ENCODE measurements at regions not wholly inside any gene's neighbourhood (a gene's known extent, or its start where the extent isn't known, plus 50 kb on each side); places are given as distances from the start of the nearest gene placed in this dataset.

- ATAC-seq, result no peak
- Mint-ChIP-seq H3K27me3 (no peaks in the 10 kb centered on the region), H3K4me3 (no peak overlapping the region), H3K36me3 (peaks cover 31% of the 10 kb centered on the region), H3K9me3 (peaks cover 5% of the 10 kb centered on the region), H3K27ac (peak overlapping the region in 1 of 2 donors; percentile 93), H3K4me1 (ENCODE audit: low read depth in 2 of 2) (peaks cover 58 to 66% of the 10 kb centered on the region in 2 donors)
- DNase-seq (ENCODE audit: low spot score), result no peak
Measured at GRCh38 chr6:144606083-144606482, 320.9 kb downstream of the UTRN start.

GRCh38 chr6:144607998-144608735 lies 323.0 kb downstream of the UTRN start:
- H3K36me3 Mint-ChIP-seq, result peaks cover 26% of the 10 kb centered on the region
- peak overlapping the region; percentile 37 to 93 for H3K27ac Mint-ChIP-seq
- peak overlapping the region; percentile 63 for H3K4me3 Mint-ChIP-seq
- no peaks in the 10 kb centered on the region for H3K27me3 Mint-ChIP-seq
- DNase-seq (ENCODE audit: low spot score) (peak; percentile 75), ATAC-seq (peak; percentile 71 to 84)
- H3K4me1 Mint-ChIP-seq (ENCODE audit: low read depth in 2 of 2), result peaks cover 52 to 61% of the 10 kb centered on the region in 2 donors
- H3K9me3 Mint-ChIP-seq, result no peaks in the 10 kb centered on the region

GRCh38 chr6:144612811-144613210 lies 327.7 kb downstream of the UTRN start:
- ATAC-seq (no peak), DNase-seq (ENCODE audit: low spot score) (no peak)
- H3K4me1 Mint-ChIP-seq (ENCODE audit: low read depth in 2 of 2), result peaks cover 57 to 59% of the 10 kb centered on the region in 2 donors
- no peaks in the 10 kb centered on the region for H3K27me3 Mint-ChIP-seq
- H3K4me3 Mint-ChIP-seq, result no peak overlapping the region
- H3K27ac Mint-ChIP-seq, result peak overlapping the region in 1 of 2 donors; percentile 84
- no peaks in the 10 kb centered on the region for H3K9me3 Mint-ChIP-seq
- peaks cover 20% of the 10 kb centered on the region for H3K36me3 Mint-ChIP-seq

- H3K27me3 Mint-ChIP-seq, result no peaks in the 10 kb centered on the region
- H3K27ac Mint-ChIP-seq, result peak overlapping the region in 1 of 2 donors; percentile 11
- H3K4me1 Mint-ChIP-seq (ENCODE audit: low read depth in 2 of 2), result peaks cover 46 to 49% of the 10 kb centered on the region in 2 donors
- H3K36me3 Mint-ChIP-seq, result peaks cover 10% of the 10 kb centered on the region
- DNase-seq (ENCODE audit: low spot score), result no peak
- no peak overlapping the region for H3K4me3 Mint-ChIP-seq
- H3K9me3 Mint-ChIP-seq, result no peaks in the 10 kb centered on the region
- ATAC-seq, result no peak
Measured at GRCh38 chr6:144613859-144614258, 328.7 kb downstream of the UTRN start.

- Mint-ChIP-seq H3K4me3 (no peak overlapping the region), H3K27me3 (no peaks in the 10 kb centered on the region), H3K9me3 (no peaks in the 10 kb centered on the region), H3K27ac (peak overlapping the region in 1 of 2 donors; percentile 11), H3K36me3 (no peaks in the 10 kb centered on the region), H3K4me1 (ENCODE audit: low read depth in 2 of 2) (peaks cover 42 to 48% of the 10 kb centered on the region in 2 donors)
- DNase-seq (ENCODE audit: low spot score) (no peak), ATAC-seq (no peak)
Measured at GRCh38 chr6:144615870-144616269, 330.7 kb downstream of the UTRN start.

GRCh38 chr6:144617191-144617590 lies 332.1 kb downstream of the UTRN start:
- DNase-seq (ENCODE audit: low spot score) (no peak), ATAC-seq (no peak)
- H3K9me3 Mint-ChIP-seq, result no peaks in the 10 kb centered on the region
- no peak overlapping the region for H3K4me3 Mint-ChIP-seq
- H3K36me3 Mint-ChIP-seq, result no peaks in the 10 kb centered on the region
- H3K27me3 Mint-ChIP-seq, result no peaks in the 10 kb centered on the region
- peaks cover 46 to 55% of the 10 kb centered on the region in 2 donors for H3K4me1 Mint-ChIP-seq (ENCODE audit: low read depth in 2 of 2)
- no peak overlapping the region for H3K27ac Mint-ChIP-seq

GRCh38 chr6:144617708-144618107 lies 332.6 kb downstream of the UTRN start:
- Mint-ChIP-seq H3K36me3 (no peaks in the 10 kb centered on the region), H3K27ac (no peak overlapping the region), H3K4me1 (ENCODE audit: low read depth in 2 of 2) (peaks cover 41 to 52% of the 10 kb centered on the region in 2 donors), H3K9me3 (no peaks in the 10 kb centered on the region), H3K27me3 (no peaks in the 10 kb centered on the region), H3K4me3 (no peak overlapping the region)
- DNase-seq (ENCODE audit: low spot score) (no peak), ATAC-seq (no peak)

GRCh38 chr6:144619966-144620365 lies 334.8 kb downstream of the UTRN start:
- H3K36me3 Mint-ChIP-seq, result no peaks in the 10 kb centered on the region
- peak overlapping the region in 1 of 2 donors; percentile 26 for H3K27ac Mint-ChIP-seq

GRCh38 chr6:144621332-144621731 lies 336.2 kb downstream of the UTRN start:
- Mint-ChIP-seq H3K27ac (peak overlapping the region in 1 of 2 donors; percentile 34), H3K36me3 (no peaks in the 10 kb centered on the region), H3K4me1 (ENCODE audit: low read depth in 2 of 2) (peaks cover 43 to 51% of the 10 kb centered on the region in 2 donors), H3K4me3 (no peak overlapping the region), H3K9me3 (peaks cover 5% of the 10 kb centered on the region), H3K27me3 (no peaks in the 10 kb centered on the region)
- DNase-seq (ENCODE audit: low spot score), result no peak
- no peak for ATAC-seq

More at GRCh38 chr6:144619966-144620365, 334.8 kb downstream of the UTRN start:
- no peaks in the 10 kb centered on the region for H3K27me3 Mint-ChIP-seq
- H3K9me3 Mint-ChIP-seq, result peaks cover 5% of the 10 kb centered on the region
- H3K4me3 Mint-ChIP-seq, result no peak overlapping the region
- peaks cover 50 to 56% of the 10 kb centered on the region in 2 donors for H3K4me1 Mint-ChIP-seq (ENCODE audit: low read depth in 2 of 2)
- DNase-seq (ENCODE audit: low spot score) (no peak), ATAC-seq (no peak)

- Mint-ChIP-seq H3K4me1 (ENCODE audit: low read depth in 2 of 2) (peaks cover 37 to 52% of the 10 kb centered on the region in 2 donors), H3K27ac (peak overlapping the region in 1 of 2 donors; percentile 28), H3K9me3 (peaks cover 5% of the 10 kb centered on the region), H3K27me3 (no peaks in the 10 kb centered on the region), H3K36me3 (no peaks in the 10 kb centered on the region), H3K4me3 (no peak overlapping the region)
- ATAC-seq, result no peak
- DNase-seq (ENCODE audit: low spot score), result no peak
Measured at GRCh38 chr6:144624246-144624645, 339.1 kb downstream of the UTRN start.

- peaks cover 42 to 54% of the 10 kb centered on the region in 2 donors for H3K4me1 Mint-ChIP-seq (ENCODE audit: low read depth in 2 of 2)
- ATAC-seq, result no peak
Measured at GRCh38 chr6:144624716-144625115, 339.6 kb downstream of the UTRN start.

GRCh38 chr6:144630857-144631256 lies 345.7 kb downstream of the UTRN start:
- Mint-ChIP-seq H3K4me1 (ENCODE audit: low read depth in 2 of 2) (peaks cover 25 to 34% of the 10 kb centered on the region in 2 donors), H3K27ac (peak overlapping the region; percentile 7 to 10)

More at GRCh38 chr6:144624716-144625115, 339.6 kb downstream of the UTRN start:
- H3K36me3 Mint-ChIP-seq, result no peaks in the 10 kb centered on the region
- H3K27ac Mint-ChIP-seq, result peak overlapping the region in 1 of 2 donors; percentile 28
- H3K27me3 Mint-ChIP-seq, result no peaks in the 10 kb centered on the region
- H3K9me3 Mint-ChIP-seq, result peaks cover 5% of the 10 kb centered on the region
- no peak overlapping the region for H3K4me3 Mint-ChIP-seq
- DNase-seq (ENCODE audit: low spot score), result no peak

GRCh38 chr6:144632266-144632665 lies 347.1 kb downstream of the UTRN start:
- Mint-ChIP-seq H3K4me1 (ENCODE audit: low read depth in 2 of 2) (peaks cover 20 to 38% of the 10 kb centered on the region in 2 donors), H3K4me3 (no peak overlapping the region), H3K27me3 (no peaks in the 10 kb centered on the region), H3K9me3 (peaks cover 4% of the 10 kb centered on the region), H3K27ac (no peak overlapping the region), H3K36me3 (no peaks in the 10 kb centered on the region)
- DNase-seq (ENCODE audit: low spot score), result no peak
- ATAC-seq, result no peak

More at GRCh38 chr6:144630857-144631256, 345.7 kb downstream of the UTRN start:
- H3K36me3 Mint-ChIP-seq, result no peaks in the 10 kb centered on the region
- no peak overlapping the region for H3K4me3 Mint-ChIP-seq
- no peaks in the 10 kb centered on the region for H3K27me3 Mint-ChIP-seq
- DNase-seq (ENCODE audit: low spot score) (no peak), ATAC-seq (no peak)
- H3K9me3 Mint-ChIP-seq, result no peaks in the 10 kb centered on the region

- peaks cover 4% of the 10 kb centered on the region for H3K9me3 Mint-ChIP-seq
- H3K27me3 Mint-ChIP-seq, result no peaks in the 10 kb centered on the region
- no peak for DNase-seq (ENCODE audit: low spot score)
- ATAC-seq, result no peak
- peaks cover 20 to 29% of the 10 kb centered on the region in 2 donors for H3K4me1 Mint-ChIP-seq (ENCODE audit: low read depth in 2 of 2)
- no peaks in the 10 kb centered on the region for H3K36me3 Mint-ChIP-seq
- peak overlapping the region in 1 of 2 donors; percentile 21 for H3K27ac Mint-ChIP-seq
- no peak overlapping the region for H3K4me3 Mint-ChIP-seq
Measured at GRCh38 chr6:144633886-144634285, 348.8 kb downstream of the UTRN start.

Measured in natural killer cell treated with Interleukin-12 subunit alpha and Interleukin-12 subunit beta and Interleukin-15 and Interleukin-18, amount 100 ng/mL, for 72 hours (primary cell).